Activated T-helper 1 cell treated with anti-CD3 and anti-CD28 coated beads, Interleukin-12 subunit alpha, Interleukin-12 subunit beta, Interleukin-2, Interleukin-4 antibody, amounts not matched to agents 30 ng/mL and 10 ng/mL and 1 ng/mL, durations not matched to agents 14 hours and 24 hours and 36 hours (primary cell): ENCODE measurements at regions not wholly inside any gene's neighbourhood (a gene's known extent, or its start where the extent isn't known, plus 50 kb on each side); places are given as distances from the start of the nearest gene placed in this dataset.
"Not testable (repeated sequence)": the region's sequence is repeated elsewhere in the genome, so short reads cannot be mapped to it uniquely, and the experiment has no call there.

Experiments used
- DNase-seq: peaks from one replicate; pipeline ENCODE4 v3.0.0; 2021; ENCODE audit warnings: low spot score
- H3K27ac Mint-ChIP-seq: one replicate; pipeline ENCODE4 v1.8.0; 2021; ENCODE audit warnings: mild to moderate bottlenecking, mixed read lengths
- H3K27me3 Mint-ChIP-seq: one replicate; pipeline ENCODE4 v1.8.0; 2022; ENCODE audit warnings: mild to moderate bottlenecking, moderate library complexity, mixed read lengths; ENCODE audit not compliant: insufficient read depth
- H3K36me3 Mint-ChIP-seq: one replicate; pipeline ENCODE4 v1.8.0; 2021; ENCODE audit warnings: low read depth, mixed read lengths
- H3K4me1 Mint-ChIP-seq: one replicate; pipeline ENCODE4 v1.8.0; 2021; ENCODE audit warnings: low read depth, mixed read lengths
- H3K4me3 Mint-ChIP-seq: one replicate; pipeline ENCODE4 v1.8.0; 2021; ENCODE audit warnings: mild to moderate bottlenecking, moderate library complexity, mixed read lengths
- H3K9me3 Mint-ChIP-seq: one replicate; pipeline ENCODE4 v1.8.0; 2021; ENCODE audit warnings: mixed read lengths
- intact Hi-C: fragments of 100-400 bp; cut with micrococcal nuclease; formaldehyde crosslinking; loops from one replicate; pipeline ENCODE4 v1.15.1; 2024

DNA sequence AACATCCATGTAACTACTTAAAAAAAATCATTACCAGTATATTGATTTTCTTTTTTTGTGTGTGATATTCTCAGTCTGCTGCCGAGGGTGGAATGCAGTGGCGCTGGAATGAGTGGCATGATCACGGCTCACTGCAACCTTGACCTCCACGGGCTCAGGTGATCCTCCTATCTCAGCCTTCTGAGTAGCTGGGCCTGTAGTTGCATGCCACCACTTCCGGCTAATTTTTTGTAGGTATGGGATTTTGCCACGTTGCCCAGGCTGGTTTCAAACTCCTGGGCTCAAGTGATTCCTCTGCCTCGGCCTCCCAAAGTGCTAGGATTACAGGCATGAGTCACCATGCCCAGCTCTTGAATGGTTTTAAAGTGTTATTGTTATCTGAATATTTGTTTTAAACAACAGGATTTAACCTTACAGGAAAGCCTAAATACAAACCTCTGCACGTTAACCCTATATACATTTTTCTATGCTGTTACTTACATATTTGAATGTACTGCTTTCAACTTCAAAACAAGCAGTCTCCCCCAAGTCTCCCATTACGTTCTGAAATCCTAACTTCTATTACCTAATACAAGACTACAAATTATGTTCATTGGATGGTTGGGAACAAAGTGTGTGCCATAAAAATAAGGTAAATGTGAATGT lies 61.7 kb downstream of the KPNA2 start:
- DNase-seq, result no peak
- no peaks in the 10 kb centered on the region for H3K36me3 Mint-ChIP-seq
- H3K4me3 Mint-ChIP-seq, result no peak overlapping the region
- H3K27me3 Mint-ChIP-seq, result peaks cover 14% of the 10 kb centered on the region
- no peak overlapping the region for H3K27ac Mint-ChIP-seq
- H3K4me1 Mint-ChIP-seq, result peaks cover 4% of the 10 kb centered on the region
- H3K9me3 Mint-ChIP-seq, result no peaks in the 10 kb centered on the region
- intact Hi-C loops, result no loop called here

DNA sequence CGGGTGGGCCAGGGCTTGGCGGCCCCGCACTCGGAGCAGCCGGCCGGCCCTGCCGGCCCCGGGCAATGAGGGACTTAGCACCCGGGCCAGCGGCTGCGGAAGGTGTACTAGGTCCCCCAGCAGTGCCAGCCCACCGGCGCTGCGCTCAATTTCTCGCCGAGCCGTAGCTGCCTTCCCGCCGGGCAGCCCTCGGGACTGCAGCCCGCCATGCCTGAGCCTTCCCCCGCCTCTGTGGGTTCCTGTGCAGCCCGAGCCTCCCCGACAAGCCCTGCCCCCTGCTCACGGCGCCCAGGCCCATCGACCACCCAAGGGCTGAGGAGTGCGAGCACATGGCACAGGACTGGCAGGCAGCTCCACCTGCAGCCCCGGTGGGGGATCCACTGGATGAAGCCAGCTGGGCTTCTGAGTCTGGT lies 63.8 kb downstream of the KPNA2 start:
- H3K4me3 Mint-ChIP-seq, H3K27ac Mint-ChIP-seq, DNase-seq, intact Hi-C loops, H3K36me3 Mint-ChIP-seq, H3K9me3 Mint-ChIP-seq: not testable (repeated sequence)
- Mint-ChIP-seq H3K4me1 (peaks cover 18% of the 10 kb centered on the region), H3K27me3 (peaks cover 19% of the 10 kb centered on the region)

DNA sequence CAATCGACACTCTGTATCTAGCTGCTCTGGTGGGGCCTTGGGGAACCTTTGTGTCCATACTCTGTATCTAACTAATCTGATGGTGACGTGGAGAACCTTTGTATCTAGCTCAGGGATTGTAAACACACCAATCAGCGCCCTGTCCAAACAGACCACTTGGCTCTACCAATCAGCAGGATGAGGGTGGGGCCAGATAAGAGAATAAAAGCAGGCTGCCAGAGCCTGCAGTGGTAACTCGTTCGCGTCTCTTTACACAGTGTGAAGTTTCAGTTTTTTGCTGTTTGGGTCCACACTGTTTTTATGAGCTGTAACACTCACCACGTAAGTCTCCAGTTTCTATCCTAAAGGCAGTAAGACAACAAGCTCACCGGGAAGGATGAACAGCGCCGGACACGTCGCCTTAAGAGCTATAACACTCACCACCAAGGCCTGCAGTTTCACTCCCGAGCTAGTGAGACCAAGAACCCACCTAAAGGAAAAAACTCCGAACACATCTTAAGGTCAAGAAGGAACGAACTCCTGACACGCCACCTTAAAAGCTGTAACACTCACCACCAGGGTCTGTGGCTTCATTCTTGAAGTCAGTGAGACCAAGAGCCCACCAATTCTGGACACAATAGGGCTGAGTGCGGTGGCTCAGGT lies 64.6 kb downstream of the KPNA2 start:
- no peak for DNase-seq
- H3K27me3 Mint-ChIP-seq, result peaks cover 19% of the 10 kb centered on the region
- H3K4me1 Mint-ChIP-seq, result peaks cover 18% of the 10 kb centered on the region
- H3K36me3 Mint-ChIP-seq, result peaks cover 5% of the 10 kb centered on the region
- no peak overlapping the region for H3K27ac Mint-ChIP-seq
- peak overlapping the region; percentile 88 for H3K4me3 Mint-ChIP-seq
- H3K9me3 Mint-ChIP-seq, result no peaks in the 10 kb centered on the region
- intact Hi-C loops, result loop anchor here (5.0 kb wide), 2 partner anchors 63 to 97 kb away; partner anchors contain the start of gene KPNA2

DNA sequence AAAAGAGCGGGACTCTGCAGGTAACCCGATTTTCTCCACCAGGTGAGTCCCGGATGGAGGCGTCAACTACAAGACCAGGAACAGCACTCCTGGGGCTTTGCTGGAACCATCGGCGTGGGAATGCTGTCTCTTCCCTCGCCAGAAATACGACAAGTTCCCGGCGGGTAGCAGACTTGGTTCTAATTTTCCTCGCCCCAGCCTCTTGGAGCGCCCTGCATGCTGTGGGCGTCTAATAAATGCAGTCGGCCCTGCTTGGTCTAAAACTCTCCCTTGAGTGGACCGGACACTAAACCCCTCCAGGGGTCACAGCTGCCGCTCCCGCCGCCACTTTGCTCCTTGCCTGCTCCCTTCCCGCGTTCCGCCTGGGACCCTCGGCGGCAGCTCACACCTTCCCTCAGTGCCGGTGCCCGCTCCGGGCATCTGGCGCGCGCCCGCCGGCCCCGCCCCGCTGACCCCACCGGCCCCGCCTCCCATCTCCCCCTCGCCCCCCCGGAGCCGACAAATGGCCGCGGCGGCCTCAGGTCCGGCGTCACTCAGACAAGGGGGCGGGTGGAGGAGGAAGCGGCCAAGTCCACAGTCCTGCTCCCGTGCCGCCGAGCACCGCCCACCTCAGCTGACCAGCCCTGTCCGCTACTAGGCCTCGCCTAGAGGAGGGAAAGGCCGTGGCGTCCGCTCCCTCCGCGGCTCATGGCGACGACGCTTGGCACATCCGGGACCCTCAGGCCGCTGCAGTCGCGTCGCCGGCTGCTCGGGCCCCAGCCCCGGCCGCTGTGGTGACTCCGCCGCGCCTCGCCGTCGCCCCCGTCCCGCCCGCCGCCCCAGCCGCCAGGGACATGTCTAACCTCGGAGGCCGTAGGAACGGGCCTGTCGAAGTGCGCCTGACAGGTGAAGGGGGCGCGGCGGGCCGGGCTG lies 65.8 kb downstream of the KPNA2 start:
- H3K36me3 Mint-ChIP-seq, result peaks cover 5% of the 10 kb centered on the region
- intact Hi-C loops, result loop anchor here (1.0 to 5.0 kb wide), 3 partner anchors 64 to 356 kb away; partner anchors contain the start of genes KPNA2 and WIPI1
- H3K4me3 Mint-ChIP-seq, result peak overlapping the region; percentile 88
- peaks cover 22% of the 10 kb centered on the region for H3K4me1 Mint-ChIP-seq
- H3K27me3 Mint-ChIP-seq, result peaks cover 19% of the 10 kb centered on the region
- peak overlapping the region; percentile 72 for H3K27ac Mint-ChIP-seq
- peak; percentile 44 for DNase-seq
- H3K9me3 Mint-ChIP-seq, result no peaks in the 10 kb centered on the region

DNA sequence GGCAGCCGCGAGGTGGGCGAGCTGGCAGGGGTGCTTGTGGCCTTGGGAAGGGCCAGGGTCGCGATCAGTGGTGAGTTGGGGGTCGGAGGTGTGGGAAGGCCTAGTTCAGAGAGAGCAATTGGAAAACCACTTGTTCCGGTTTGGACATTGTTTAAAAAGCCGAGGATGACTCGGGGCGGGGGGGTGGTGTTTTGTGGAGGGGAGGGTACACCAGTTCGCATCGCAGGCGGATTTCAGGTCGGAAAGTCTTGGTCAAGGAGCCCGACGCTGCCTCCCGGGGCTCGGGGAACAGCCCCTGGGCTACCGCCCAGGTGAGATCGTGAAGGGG lies 66.4 kb downstream of the KPNA2 start:
- H3K4me3 Mint-ChIP-seq, result peak overlapping the region; percentile 88
- intact Hi-C loops, result loop anchor here (1.0 to 5.0 kb wide), 3 partner anchors 65 to 355 kb away; partner anchors contain the start of genes KPNA2 and WIPI1
- peak overlapping the region; percentile 72 for H3K27ac Mint-ChIP-seq
- H3K36me3 Mint-ChIP-seq, result peaks cover 5% of the 10 kb centered on the region
- no peaks in the 10 kb centered on the region for H3K9me3 Mint-ChIP-seq
- no peak for DNase-seq
- H3K27me3 Mint-ChIP-seq, result peaks cover 19% of the 10 kb centered on the region
- peaks cover 25% of the 10 kb centered on the region for H3K4me1 Mint-ChIP-seq

DNA sequence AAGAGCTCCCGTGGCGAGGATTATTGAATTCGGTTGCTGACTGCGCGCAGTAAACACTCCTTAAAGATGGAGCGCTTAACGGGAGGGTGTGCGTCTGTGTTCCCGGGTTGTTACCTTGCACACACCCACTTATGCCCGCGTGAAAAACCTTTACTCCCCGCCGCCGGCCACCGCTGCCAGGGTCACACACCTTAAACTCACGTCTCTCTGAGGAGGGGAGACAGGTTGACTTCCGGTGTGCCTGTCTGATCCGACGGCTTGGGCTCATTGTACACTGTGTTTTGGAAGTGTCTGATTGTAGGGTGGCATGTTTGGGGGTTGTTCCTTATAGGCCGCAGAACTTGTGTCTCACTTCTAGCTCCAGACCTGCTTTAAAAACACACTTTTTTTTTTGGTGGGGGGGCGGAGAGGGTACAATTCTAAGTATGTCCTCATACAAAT lies 66.8 kb downstream of the KPNA2 start:
- H3K27me3 Mint-ChIP-seq, result peaks cover 19% of the 10 kb centered on the region
- H3K36me3 Mint-ChIP-seq, result peaks cover 8% of the 10 kb centered on the region
- no peaks in the 10 kb centered on the region for H3K9me3 Mint-ChIP-seq
- intact Hi-C loops, result loop anchor here (5.0 kb wide), 2 partner anchors 65 to 95 kb away; partner anchors contain the start of gene KPNA2
- peak overlapping the region; percentile 72 for H3K27ac Mint-ChIP-seq
- DNase-seq, result no peak
- H3K4me3 Mint-ChIP-seq, result peak overlapping the region; percentile 88
- H3K4me1 Mint-ChIP-seq, result peaks cover 29% of the 10 kb centered on the region

DNA sequence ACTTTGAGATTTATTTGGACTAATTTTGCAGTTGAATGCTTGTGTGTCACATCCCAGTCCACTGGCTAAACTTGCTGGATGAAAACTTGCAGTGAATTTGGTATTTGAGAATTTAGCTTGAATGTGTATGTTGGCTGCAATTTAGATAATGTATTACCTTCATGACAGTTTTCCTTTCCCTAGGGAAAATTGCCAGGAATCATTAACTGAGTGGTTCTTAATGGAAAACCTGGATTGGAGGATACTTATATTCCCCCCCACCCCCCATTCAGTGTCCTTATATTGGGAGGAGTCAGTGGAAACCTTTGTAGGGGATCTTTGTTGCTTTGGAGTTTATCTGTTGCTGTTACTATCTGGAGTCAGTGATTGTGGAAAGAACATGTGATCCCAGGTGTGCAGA lies 67.6 kb downstream of the KPNA2 start:
- H3K4me3 Mint-ChIP-seq, result peak overlapping the region; percentile 88
- peaks cover 19% of the 10 kb centered on the region for H3K27me3 Mint-ChIP-seq
- H3K4me1 Mint-ChIP-seq, result peaks cover 31% of the 10 kb centered on the region
- DNase-seq, result no peak
- intact Hi-C loops, result loop anchor here (5.0 kb wide), 2 partner anchors 66 to 94 kb away; partner anchors contain the start of gene KPNA2
- H3K27ac Mint-ChIP-seq, result no peak overlapping the region
- H3K9me3 Mint-ChIP-seq, result peaks cover 1% of the 10 kb centered on the region
- H3K36me3 Mint-ChIP-seq, result peaks cover 9% of the 10 kb centered on the region

DNA sequence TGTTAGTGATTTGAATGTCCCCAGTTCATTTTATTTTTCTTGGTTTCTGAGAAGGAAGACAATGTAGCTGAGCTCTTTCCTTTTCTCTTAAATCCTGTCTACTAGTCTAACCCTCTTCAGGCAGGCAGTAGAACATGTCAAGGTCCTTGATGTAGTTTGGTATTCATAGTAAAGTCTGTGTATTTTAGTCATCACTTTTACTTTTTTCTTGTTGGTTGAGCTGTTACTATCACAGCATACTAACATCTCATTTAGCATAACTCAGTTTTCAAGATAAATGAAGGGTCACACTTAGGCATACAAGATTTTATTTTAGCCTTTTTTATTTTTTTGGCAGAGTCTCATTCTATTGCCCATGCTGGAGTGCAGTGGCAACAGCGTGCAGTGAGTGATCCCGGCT lies 70.5 kb downstream of the KPNA2 start:
- peaks cover 8% of the 10 kb centered on the region for H3K27me3 Mint-ChIP-seq
- intact Hi-C loops, result no loop called here
- peaks cover 5% of the 10 kb centered on the region for H3K9me3 Mint-ChIP-seq
- peaks cover 13% of the 10 kb centered on the region for H3K36me3 Mint-ChIP-seq
- no peak overlapping the region for H3K4me3 Mint-ChIP-seq
- no peak overlapping the region for H3K27ac Mint-ChIP-seq
- no peak for DNase-seq
- H3K4me1 Mint-ChIP-seq, result peaks cover 31% of the 10 kb centered on the region

DNA sequence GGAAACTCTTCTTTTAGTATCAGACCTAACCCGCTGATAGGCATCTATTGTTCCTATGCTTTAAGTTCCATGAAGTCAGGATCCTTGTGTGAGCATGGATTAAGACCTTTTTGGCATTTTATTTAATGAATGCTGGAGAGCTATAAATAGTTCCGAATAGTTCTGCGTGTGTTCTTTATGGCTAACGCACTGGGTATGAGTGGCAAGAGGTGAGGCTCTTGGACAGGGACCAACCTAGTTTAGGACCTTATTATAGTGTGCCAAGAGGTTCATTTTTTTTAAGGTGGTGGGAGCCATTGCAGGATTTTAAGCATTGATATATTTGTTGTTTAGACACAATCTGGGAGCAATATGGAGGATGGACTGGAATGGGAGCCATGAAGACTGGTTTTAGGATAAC lies 71.8 kb downstream of the KPNA2 start:
- Mint-ChIP-seq H3K36me3 (peaks cover 13% of the 10 kb centered on the region), H3K27ac (no peak overlapping the region), H3K4me3 (no peak overlapping the region), H3K27me3 (peaks cover 5% of the 10 kb centered on the region), H3K4me1 (peaks cover 25% of the 10 kb centered on the region), H3K9me3 (peaks cover 5% of the 10 kb centered on the region)
- DNase-seq, result no peak
- intact Hi-C loops, result no loop called here

DNA sequence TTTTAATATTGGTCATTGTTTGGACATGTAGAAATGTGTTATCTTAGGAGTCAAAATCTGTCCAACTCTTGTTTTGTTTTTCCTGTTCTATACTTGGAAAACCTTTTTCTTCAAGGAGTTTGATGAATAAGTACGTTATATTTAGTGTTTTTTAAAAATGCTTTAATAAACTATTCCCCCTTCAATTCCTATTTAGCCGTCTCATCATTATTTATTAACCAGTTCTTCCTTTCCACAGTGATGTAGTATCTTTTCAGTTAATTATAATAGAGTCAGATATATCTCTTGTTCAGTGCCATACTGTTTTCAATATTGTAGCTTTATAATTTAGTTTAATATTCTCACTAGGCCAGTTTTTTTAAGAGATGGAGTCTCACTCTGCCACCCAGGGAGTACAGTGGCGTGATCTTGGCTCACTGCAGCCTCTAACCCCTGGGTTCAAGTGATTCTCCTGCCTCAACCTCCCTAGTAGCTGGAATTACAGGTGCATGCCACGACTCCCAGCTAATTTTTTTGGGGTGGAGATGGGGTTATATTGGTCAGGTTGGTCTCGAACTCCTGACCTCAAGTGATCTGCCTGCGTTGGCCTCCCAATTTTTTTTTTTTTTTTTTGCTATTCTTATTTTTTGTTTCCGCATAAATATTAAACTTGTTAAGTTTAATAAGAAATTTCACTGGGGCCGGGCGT lies 72.9 kb downstream of the KPNA2 start:
- Mint-ChIP-seq H3K4me1 (peaks cover 19% of the 10 kb centered on the region), H3K9me3 (peaks cover 5% of the 10 kb centered on the region), H3K4me3 (no peak overlapping the region), H3K36me3 (peaks cover 12% of the 10 kb centered on the region), H3K27me3 (peaks cover 1% of the 10 kb centered on the region), H3K27ac (no peak overlapping the region)
- DNase-seq, result no peak
- intact Hi-C loops, result no loop called here

DNA sequence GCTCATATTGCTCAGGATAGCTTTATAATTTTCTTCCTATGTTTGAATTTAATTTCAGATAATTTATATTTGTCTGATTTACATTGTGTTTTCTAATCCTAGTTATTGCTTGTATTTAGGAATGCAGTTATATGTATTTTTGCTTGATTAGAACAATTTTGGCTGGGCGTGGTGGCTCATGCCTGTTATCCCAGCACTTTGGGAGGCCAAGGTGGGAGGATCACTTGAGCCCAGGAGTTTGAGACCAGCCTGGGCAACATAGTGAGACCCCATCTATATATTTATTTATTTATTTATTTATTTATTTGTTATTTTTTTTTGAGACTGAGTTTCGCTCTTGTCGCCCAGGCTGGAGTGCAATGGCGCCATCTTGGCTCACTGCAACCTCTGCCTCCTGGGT lies 73.9 kb downstream of the KPNA2 start:
- H3K27me3 Mint-ChIP-seq, intact Hi-C loops, H3K4me3 Mint-ChIP-seq, DNase-seq, H3K36me3 Mint-ChIP-seq, H3K27ac Mint-ChIP-seq, H3K9me3 Mint-ChIP-seq: not testable (repeated sequence)
- H3K4me1 Mint-ChIP-seq, result peaks cover 13% of the 10 kb centered on the region

DNA sequence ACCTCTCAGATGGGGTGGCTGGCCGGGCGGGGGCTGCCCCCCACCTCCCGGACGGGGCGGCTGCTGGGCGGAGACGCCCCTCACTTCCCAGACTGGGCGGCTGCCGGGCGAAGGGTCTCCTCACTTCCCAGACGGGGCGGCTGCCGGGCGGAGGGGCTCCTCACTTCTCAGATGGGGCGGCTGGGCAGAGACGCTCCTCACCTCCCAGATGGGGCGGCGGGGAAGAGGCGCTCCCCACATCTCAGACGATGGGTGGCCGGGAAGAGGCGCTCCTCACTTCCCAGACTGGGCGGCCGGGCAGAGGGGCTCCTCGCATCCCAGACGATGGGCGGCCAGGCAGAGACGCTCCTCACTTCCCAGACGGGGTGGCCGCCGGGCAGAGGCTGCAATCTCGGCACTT lies 80.7 kb downstream of the KPNA2 start:
- H3K4me1 Mint-ChIP-seq, DNase-seq, H3K4me3 Mint-ChIP-seq, H3K36me3 Mint-ChIP-seq, H3K27me3 Mint-ChIP-seq, H3K9me3 Mint-ChIP-seq, H3K27ac Mint-ChIP-seq, intact Hi-C loops: not testable (repeated sequence)
